ENCODE measurements at regions not wholly inside any gene's neighbourhood (a gene's known extent, or its start where the extent isn't known, plus 50 kb on each side); places are given as distances from the start of the nearest gene placed in this dataset.

DNA sequence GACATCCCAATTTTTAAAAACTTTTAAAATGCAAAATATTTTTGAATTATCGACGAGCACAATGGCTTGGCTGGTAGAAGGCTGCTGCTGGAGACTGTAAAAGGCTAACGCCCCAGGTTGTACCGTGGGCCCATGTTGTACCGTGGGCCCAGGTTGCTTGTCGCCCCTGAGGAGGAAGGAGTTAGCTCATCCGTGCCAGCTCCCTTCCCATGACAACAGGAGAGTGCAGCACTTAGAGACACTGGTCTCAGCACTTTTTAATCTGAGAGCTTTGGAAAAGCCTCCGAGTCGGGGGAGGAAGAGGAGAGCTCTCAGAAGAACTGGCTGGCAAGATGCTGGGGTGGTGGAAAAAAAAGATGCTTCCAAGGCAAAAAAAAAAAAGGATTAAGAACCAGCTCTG lies 50.3 kb upstream of the CACNA1A start:
- no peak overlapping the region for H3K4me2 ChIP-seq
- H3K9me3 ChIP-seq (ENCODE audit: low read depth) = no peaks in the 10 kb centered on the region
- no peak overlapping the region for H3K27ac ChIP-seq
- no peaks in the 10 kb centered on the region for H3K4me1 ChIP-seq (ENCODE audit: insufficient read depth)
- no peak for DNase-seq (ENCODE audit: low spot score)
- WGBS (ENCODE audit: low lambda C conversion rate, missing lambda C conversion rate) = 79% methylated on average over 9 of the region's 9 CpGs
- no peaks in the 10 kb centered on the region for H3K36me3 ChIP-seq (replicated peaks; ENCODE audit: insufficient read depth, low read depth)
- TF ChIP-seq EZH2 (IDR thresholded peaks at IDR 0.05; ENCODE audit: borderline replicate concordance) = no peak
- no peak for TF ChIP-seq CTCF (IDR thresholded peaks at IDR 0.05; ENCODE audit: poor library complexity)
- TF ChIP-seq EZH2phosphoT487 (IDR thresholded peaks at IDR 0.05; ENCODE audit: low read depth, severe bottlenecking, unreplicated experiment) = no peak
- no peak overlapping the region for H3K4me3 ChIP-seq
- H3K79me2 ChIP-seq = no peaks in the 10 kb centered on the region
- no peak overlapping the region for H2AFZ ChIP-seq
- H3K27me3 ChIP-seq = peaks cover 5% of the 10 kb centered on the region
- no peaks in the 10 kb centered on the region for H3K9me2 ChIP-seq (replicated peaks; ENCODE audit: insufficient read depth)
- no peaks in the 10 kb centered on the region for H4K20me1 ChIP-seq (ENCODE audit: insufficient read depth, poor library complexity, severe bottlenecking)

Measured in hepatocyte (in vitro differentiated cells).